Upper lobe of right lung (tissue), 1 donor: ENCODE measurements at regions not wholly inside any gene's neighbourhood (a gene's known extent, or its start where the extent isn't known, plus 50 kb on each side); places are given as distances from the start of the nearest gene placed in this dataset.

Source experiments
- ATAC-seq: fragments of 200-7000 bp; cut with Tn5 transposase; one replicate; pipeline ENCODE4 v1.9.1; 2020; ENCODE audit warnings: mild to moderate bottlenecking, moderate library complexity
- DNase-seq: peaks from one replicate; pipeline ENCODE4 v3.0.0-alpha.2; 2020
- H3K27ac ChIP-seq: fragments of 200-600 bp; one replicate; pipeline ENCODE4 v1.8.0; 2022
- H3K27me3 ChIP-seq: fragments of 200-600 bp; one replicate; pipeline ENCODE4 v1.8.0; 2022; ENCODE audit warnings: mild to moderate bottlenecking
- H3K36me3 ChIP-seq: fragments of 200-600 bp; one replicate; pipeline ENCODE4 v1.8.0; 2022
- H3K4me1 ChIP-seq: fragments of 200-600 bp; one replicate; pipeline ENCODE4 v1.8.0; 2022
- H3K4me3 ChIP-seq: fragments of 200-600 bp; one replicate; pipeline ENCODE4 v1.8.0; 2022; ENCODE audit warnings: mild to moderate bottlenecking
- H3K9me3 ChIP-seq: fragments of 200-600 bp; one replicate; pipeline ENCODE4 v1.8.0; 2022
- CTCF ChIP-seq: fragments of 200-600 bp; IDR thresholded peaks from one replicate; pipeline ENCODE4 v1.8.0; 2022; ENCODE audit warnings: antibody characterized with exemption
- intact Hi-C: fragments of 100-400 bp; cut with DNase I; formaldehyde crosslinking; loops from one replicate; pipeline ENCODE4 v1.11.0; 2022
- donor health status: DM: no; HTN: yes; CAD: no; lungs with severe emphysema.

- intact Hi-C loops: loop anchor here (10.0 kb wide), 1 partner anchor 454 kb away; no protein-coding TSS in a partner anchor
- ATAC-seq (no peak), DNase-seq (peak; percentile 12)
These were observed 919.1 kb downstream of the BRD1 start for GRCh38 chr22:48908547-48908946.

GRCh38 chr22:48907591-48907990 is 920.1 kb downstream of the BRD1 start:
- H3K27ac ChIP-seq: no peak overlapping the region
- intact Hi-C loops: loop anchor here (10.0 kb wide), 1 partner anchor 453 kb away; no protein-coding TSS in a partner anchor
- H3K4me3 ChIP-seq: no peak overlapping the region
- peak; percentile 17 for DNase-seq
- no peaks in the 10 kb centered on the region for H3K4me1 ChIP-seq
- H3K27me3 ChIP-seq: no peaks in the 10 kb centered on the region
- ATAC-seq: no peak
- H3K9me3 ChIP-seq: no peaks in the 10 kb centered on the region
- TF ChIP-seq CTCF: no peak
- no peaks in the 10 kb centered on the region for H3K36me3 ChIP-seq

More at GRCh38 chr22:48908547-48908946, 919.1 kb downstream of the BRD1 start:
- Histone ChIP-seq H3K36me3 (no peaks in the 10 kb centered on the region), H3K9me3 (no peaks in the 10 kb centered on the region), H3K4me3 (no peak overlapping the region), H3K27me3 (no peaks in the 10 kb centered on the region), H3K4me1 (no peaks in the 10 kb centered on the region), H3K27ac (no peak overlapping the region)
- TF ChIP-seq CTCF: no peak

- H3K4me3 ChIP-seq: no peak overlapping the region
- ATAC-seq (no peak), DNase-seq (peak; percentile 42)
- no peaks in the 10 kb centered on the region for H3K27me3 ChIP-seq
- intact Hi-C loops: loop anchor here (10.0 kb wide), 1 partner anchor 452 kb away; no protein-coding TSS in a partner anchor
- no peaks in the 10 kb centered on the region for H3K9me3 ChIP-seq
- no peak overlapping the region for H3K27ac ChIP-seq
- no peak for TF ChIP-seq CTCF
- H3K36me3 ChIP-seq: no peaks in the 10 kb centered on the region
- no peaks in the 10 kb centered on the region for H3K4me1 ChIP-seq
These were observed 921.3 kb downstream of the BRD1 start for GRCh38 chr22:48906216-48906835.

- DNase-seq: peak; percentile 51
- no peaks in the 10 kb centered on the region for H3K4me1 ChIP-seq
- no peaks in the 10 kb centered on the region for H3K9me3 ChIP-seq
These were observed 922.3 kb downstream of the BRD1 start for GRCh38 chr22:48905206-48905975.

More at GRCh38 chr22:48905206-48905975, 922.3 kb downstream of the BRD1 start:
- Histone ChIP-seq H3K36me3 (no peaks in the 10 kb centered on the region), H3K27ac (no peak overlapping the region), H3K4me3 (no peak overlapping the region), H3K27me3 (no peaks in the 10 kb centered on the region)
- peak; percentile 12 for ATAC-seq
- intact Hi-C loops: loop anchor here (10.0 kb wide), 1 partner anchor 451 kb away; no protein-coding TSS in a partner anchor
- no peak for TF ChIP-seq CTCF
